ENCODE measurements at regions not wholly inside any gene's neighbourhood (a gene's known extent, or its start where the extent isn't known, plus 50 kb on each side); places are given as distances from the start of the nearest gene placed in this dataset.

GRCh38 chr4:164440199-164440598, 313.7 kb upstream of the SMIM31 start:
- H3K4me1 ChIP-seq (ENCODE audit: control insufficient read depth, insufficient read depth, low read length) = no peaks in the 10 kb centered on the region
- Mint-ChIP-seq H3K4me1 (no peaks in the 10 kb centered on the region), H3K27ac (no peak overlapping the region), H3K36me3 (no peaks in the 10 kb centered on the region), H3K27me3 (ENCODE audit: low read depth in 2 of 2) (no peaks in the 10 kb centered on the region), H3K9me3 (peaks cover 2 to 5% of the 10 kb centered on the region in 2 donors), H3K4me3 (no peak overlapping the region)
- H3K4me3 ChIP-seq (ENCODE audit: low read length) = no peak overlapping the region
- H3K36me3 ChIP-seq (ENCODE audit: control insufficient read depth, insufficient read depth, low read length) = no peaks in the 10 kb centered on the region
- intact Hi-C loops (cut with micrococcal nuclease) = no loop called here
- no peak for DNase-seq
- no peak overlapping the region for H3K27ac ChIP-seq (ENCODE audit: low read length)
- no peak for ATAC-seq
- TF ChIP-seq CTCF (IDR thresholded peaks at IDR 0.05) = no peak
- H3K9me3 ChIP-seq (ENCODE audit: control insufficient read depth, insufficient read depth, low read length) = no peaks in the 10 kb centered on the region
- no CpG with 5 or more reads among the region's 1 CpG for WGBS (ENCODE audit: insufficient coverage)
- no peaks in the 10 kb centered on the region for H3K27me3 ChIP-seq (ENCODE audit: control insufficient read depth, insufficient read depth, low read length)

DNA sequence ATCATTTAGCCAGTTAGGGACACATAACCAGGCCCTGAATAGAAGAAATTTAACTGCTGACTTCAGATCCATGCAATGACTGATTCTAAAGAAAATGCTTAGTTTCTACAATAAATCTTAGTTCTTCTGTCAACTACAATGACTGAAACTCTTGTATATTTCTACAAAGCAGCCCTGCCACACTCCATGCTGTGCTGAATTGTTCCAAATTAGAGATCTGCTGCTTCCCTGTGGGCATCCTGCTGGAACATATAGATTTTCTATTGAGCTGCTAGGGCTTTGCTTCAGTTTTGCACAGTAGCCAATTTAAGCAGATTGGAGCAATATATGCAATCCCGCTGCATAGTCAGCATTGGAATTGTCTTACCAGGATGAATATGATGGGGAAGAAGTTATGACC, 312.8 kb upstream of the SMIM31 start:
- 93% methylated on average over 1 of the region's 1 CpG for WGBS (ENCODE audit: insufficient coverage)
- ATAC-seq (no peak), DNase-seq (no peak)
- Histone ChIP-seq H3K4me1 (ENCODE audit: control insufficient read depth, insufficient read depth, low read length) (no peaks in the 10 kb centered on the region), H3K9me3 (ENCODE audit: control insufficient read depth, insufficient read depth, low read length) (no peaks in the 10 kb centered on the region), H3K27me3 (ENCODE audit: control insufficient read depth, insufficient read depth, low read length) (no peaks in the 10 kb centered on the region), H3K4me3 (ENCODE audit: low read length) (no peak overlapping the region), H3K27ac (ENCODE audit: low read length) (no peak overlapping the region), H3K36me3 (ENCODE audit: control insufficient read depth, insufficient read depth, low read length) (no peaks in the 10 kb centered on the region)
- Mint-ChIP-seq H3K4me3 (no peak overlapping the region), H3K9me3 (peaks cover 2 to 5% of the 10 kb centered on the region in 2 donors), H3K36me3 (no peaks in the 10 kb centered on the region), H3K4me1 (no peaks in the 10 kb centered on the region), H3K27me3 (ENCODE audit: low read depth in 2 of 2) (no peaks in the 10 kb centered on the region), H3K27ac (no peak overlapping the region)
- intact Hi-C loops (cut with micrococcal nuclease) = no loop called here
- no peak for TF ChIP-seq CTCF (IDR thresholded peaks at IDR 0.05)

GRCh38 chr4:164442180-164442579, 311.8 kb upstream of the SMIM31 start:
- H3K4me3 Mint-ChIP-seq = no peak overlapping the region
- Histone ChIP-seq H3K36me3 (ENCODE audit: control insufficient read depth, insufficient read depth, low read length) (no peaks in the 10 kb centered on the region), H3K4me1 (ENCODE audit: control insufficient read depth, insufficient read depth, low read length) (no peaks in the 10 kb centered on the region), H3K4me3 (ENCODE audit: low read length) (no peak overlapping the region), H3K27me3 (ENCODE audit: control insufficient read depth, insufficient read depth, low read length) (no peaks in the 10 kb centered on the region), H3K9me3 (ENCODE audit: control insufficient read depth, insufficient read depth, low read length) (no peaks in the 10 kb centered on the region), H3K27ac (ENCODE audit: low read length) (no peak overlapping the region)
- intact Hi-C loops (cut with micrococcal nuclease) = no loop called here
- no peaks in the 10 kb centered on the region for H3K27me3 Mint-ChIP-seq (ENCODE audit: low read depth in 2 of 2)
- ATAC-seq (no peak), DNase-seq (no peak)
- H3K9me3 Mint-ChIP-seq = peaks cover 2 to 7% of the 10 kb centered on the region in 2 donors
- no peak for TF ChIP-seq CTCF (IDR thresholded peaks at IDR 0.05)
- WGBS (ENCODE audit: insufficient coverage) = 58% methylated on average over 3 of the region's 3 CpGs
- no peaks in the 10 kb centered on the region for H3K4me1 Mint-ChIP-seq
- no peaks in the 10 kb centered on the region for H3K36me3 Mint-ChIP-seq
- no peak overlapping the region for H3K27ac Mint-ChIP-seq

- no peak overlapping the region for H3K4me3 Mint-ChIP-seq
- H3K9me3 ChIP-seq (ENCODE audit: control insufficient read depth, insufficient read depth, low read length) = no peaks in the 10 kb centered on the region
- H3K4me1 Mint-ChIP-seq = no peaks in the 10 kb centered on the region
- no peaks in the 10 kb centered on the region for H3K36me3 ChIP-seq (ENCODE audit: control insufficient read depth, insufficient read depth, low read length)
- ATAC-seq (no peak), DNase-seq (no peak)
- no peak for TF ChIP-seq CTCF (IDR thresholded peaks at IDR 0.05)
- peaks cover 2 to 12% of the 10 kb centered on the region in 2 donors for H3K9me3 Mint-ChIP-seq
- H3K27me3 Mint-ChIP-seq (ENCODE audit: low read depth in 2 of 2) = no peaks in the 10 kb centered on the region
- H3K4me3 ChIP-seq (ENCODE audit: low read length) = no peak overlapping the region
- no peak overlapping the region for H3K27ac Mint-ChIP-seq
- intact Hi-C loops (cut with micrococcal nuclease) = no loop called here
- H3K27ac ChIP-seq (ENCODE audit: low read length) = no peak overlapping the region
- H3K4me1 ChIP-seq (ENCODE audit: control insufficient read depth, insufficient read depth, low read length) = no peaks in the 10 kb centered on the region
- no peaks in the 10 kb centered on the region for H3K27me3 ChIP-seq (ENCODE audit: control insufficient read depth, insufficient read depth, low read length)
- H3K36me3 Mint-ChIP-seq = no peaks in the 10 kb centered on the region
Observed at GRCh38 chr4:164446516-164446915, 307.4 kb upstream of the SMIM31 start.

All from natural killer cell (primary cell).